GM18499 (cell line): ENCODE measurements at regions not wholly inside any gene's neighbourhood (a gene's known extent, or its start where the extent isn't known, plus 50 kb on each side); places are given as distances from the start of the nearest gene placed in this dataset.
"Not testable (repeated sequence)": the region's sequence is repeated elsewhere in the genome, so short reads cannot be mapped to it uniquely, and the experiment has no call there.

Experiments used
- ATAC-seq: cut with Tn5 transposase; IDR thresholded peaks from one replicate; pipeline ENCODE4 v1.9.1; 2021; ENCODE audit warnings: moderate number of reproducible peaks; ENCODE audit not compliant: insufficient read depth, unreplicated experiment

GRCh38 chr3:159487304-159487703 lies 501.3 kb upstream of the IL12A start:
- ATAC-seq, result no peak

DNA sequence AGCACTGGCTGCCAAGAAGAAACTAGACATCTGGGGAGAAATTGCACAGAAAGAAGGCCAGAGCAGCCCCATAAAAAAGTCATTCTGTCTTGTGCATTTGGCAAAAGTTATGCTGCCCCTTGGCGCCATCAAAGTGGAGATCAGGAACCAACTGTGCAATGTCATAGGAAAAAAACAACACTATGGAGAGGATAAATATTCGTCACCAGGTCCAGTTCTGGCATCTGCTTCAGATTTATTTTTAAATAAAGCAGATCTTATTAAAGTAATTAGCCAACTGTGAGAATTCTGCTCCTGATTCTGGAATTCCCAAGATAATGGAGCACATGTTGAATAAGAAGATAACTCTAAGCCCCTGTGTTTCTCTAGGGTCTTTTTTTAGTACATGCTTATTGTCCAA lies 500.0 kb upstream of the IL12A start:
- no peak for ATAC-seq

GRCh38 chr3:159497361-159497760 lies 491.3 kb upstream of the IL12A start:
- no peak for ATAC-seq

DNA sequence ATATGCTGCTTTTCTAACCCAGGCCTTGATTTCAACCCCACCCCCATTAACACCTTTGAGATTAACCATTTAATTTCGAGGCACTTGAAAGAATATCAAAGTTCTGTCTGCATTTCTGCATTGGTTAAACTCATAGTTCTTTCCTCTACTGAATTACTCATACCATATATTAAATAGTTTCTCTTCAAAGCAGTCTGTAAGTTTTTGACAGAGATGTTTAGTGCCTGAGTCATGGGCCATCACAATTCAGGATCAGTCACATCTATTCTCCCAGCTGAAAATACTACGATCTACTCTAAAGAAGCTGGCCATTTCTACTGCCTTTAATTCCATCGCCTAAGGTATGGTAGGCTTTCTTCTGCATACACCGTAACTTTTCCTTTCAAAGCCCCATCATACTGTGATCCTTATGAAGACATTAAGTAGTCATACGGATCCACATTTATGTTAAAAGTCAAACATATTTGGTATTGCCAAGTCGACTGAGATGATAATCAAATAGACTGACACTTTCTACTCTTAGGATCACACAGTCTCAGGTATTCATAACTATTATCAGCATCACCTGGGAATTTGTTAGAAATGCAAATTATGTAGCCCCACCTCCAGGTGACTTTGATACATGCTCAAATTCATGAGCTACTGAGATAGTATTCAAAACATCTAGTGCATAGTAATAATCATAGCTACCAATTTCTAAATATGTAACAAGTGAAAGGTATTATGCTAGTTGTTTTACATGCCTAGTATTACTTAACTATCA lies 489.4 kb upstream of the IL12A start:
- no peak for ATAC-seq

- no peak for ATAC-seq
Observed at GRCh38 chr3:159501029-159501428, 487.6 kb upstream of the IL12A start.

DNA sequence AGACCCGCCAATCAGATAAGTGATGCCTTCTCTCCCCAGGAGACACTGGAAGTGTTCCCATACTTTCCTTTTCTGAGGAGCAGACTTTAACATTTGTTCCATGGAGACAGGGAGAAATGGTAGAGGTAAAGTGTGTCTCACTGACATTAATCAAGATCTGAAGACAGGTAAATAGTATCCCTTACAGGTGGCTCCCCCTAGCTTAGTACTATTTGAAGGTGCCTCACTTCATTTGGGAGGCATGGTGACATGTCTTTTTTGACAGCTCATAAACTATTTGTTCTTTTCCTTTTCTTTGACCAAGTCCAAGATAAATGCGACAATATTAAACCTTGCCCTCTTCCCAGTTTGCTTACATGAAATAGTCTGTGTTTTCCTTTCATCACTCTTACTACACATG lies 485.6 kb upstream of the IL12A start:
- ATAC-seq, result no peak

DNA sequence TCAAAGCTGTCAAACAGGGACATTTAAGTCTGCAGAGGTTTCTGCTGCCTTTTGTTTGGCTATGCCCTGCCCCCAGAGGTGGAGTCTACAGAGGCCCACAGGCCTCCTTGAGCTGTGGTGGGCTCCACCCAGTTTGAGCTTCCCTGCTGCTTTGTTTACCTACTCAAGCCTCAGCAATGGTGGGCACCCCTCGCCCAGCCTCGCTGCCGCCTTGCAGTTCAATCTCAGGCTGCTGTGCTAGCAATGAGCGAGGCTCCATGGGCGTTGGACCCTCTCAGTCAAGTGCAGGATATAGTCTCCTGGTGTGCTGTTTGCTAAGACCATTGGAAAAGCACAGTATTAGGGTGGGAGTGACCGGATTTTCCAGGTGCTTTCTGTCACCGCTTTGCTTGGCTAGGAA lies 477.6 kb upstream of the IL12A start:
- ATAC-seq, result not testable (repeated sequence)

DNA sequence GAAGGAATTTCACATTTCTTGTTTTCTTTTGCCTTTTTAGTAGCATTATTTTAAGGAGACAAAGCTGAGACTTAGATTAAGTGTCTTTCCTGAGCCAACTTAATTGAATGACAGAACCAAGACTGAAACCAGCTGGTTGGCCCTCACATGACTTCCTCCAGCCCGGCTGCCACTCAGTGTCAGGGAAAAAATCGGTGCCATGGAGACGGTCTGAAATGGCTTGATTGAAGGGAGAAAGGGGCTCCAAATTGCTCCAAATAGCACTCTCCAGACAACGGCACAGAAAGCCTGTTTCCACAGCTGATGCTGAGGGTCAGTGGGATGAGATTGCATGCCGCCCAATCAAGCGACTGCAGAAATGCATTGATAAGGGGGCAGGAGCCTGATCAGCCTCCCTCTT lies 475.2 kb upstream of the IL12A start:
- ATAC-seq, result no peak

- no peak for ATAC-seq
Observed at GRCh38 chr3:159513867-159514380, 474.7 kb upstream of the IL12A start.

DNA sequence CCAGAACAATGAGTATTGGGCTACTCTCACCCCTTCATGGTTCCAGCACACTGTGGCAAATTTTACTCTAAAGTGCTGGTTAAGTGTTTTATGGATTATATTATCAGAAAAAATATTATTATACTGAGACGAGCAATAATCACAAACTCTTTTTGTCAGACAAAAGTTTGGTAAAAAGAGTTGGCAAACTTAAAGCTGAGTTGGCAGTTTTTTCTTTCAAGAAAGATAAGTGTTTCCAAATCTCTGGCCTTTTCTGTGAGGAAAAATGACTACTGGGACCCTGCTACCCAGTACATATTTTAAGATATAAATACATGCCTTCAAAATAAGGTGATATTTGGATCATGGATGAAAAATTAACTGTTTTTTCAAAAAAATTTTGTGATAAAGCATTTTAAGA lies 471.5 kb upstream of the IL12A start:
- ATAC-seq, result no peak

GRCh38 chr3:159520638-159521037 lies 468.0 kb upstream of the IL12A start:
- ATAC-seq, result no peak

- no peak for ATAC-seq
Observed at GRCh38 chr3:159522276-159522675, 466.4 kb upstream of the IL12A start.

GRCh38 chr3:159528251-159528895 lies 460.3 kb upstream of the IL12A start:
- no peak for ATAC-seq

DNA sequence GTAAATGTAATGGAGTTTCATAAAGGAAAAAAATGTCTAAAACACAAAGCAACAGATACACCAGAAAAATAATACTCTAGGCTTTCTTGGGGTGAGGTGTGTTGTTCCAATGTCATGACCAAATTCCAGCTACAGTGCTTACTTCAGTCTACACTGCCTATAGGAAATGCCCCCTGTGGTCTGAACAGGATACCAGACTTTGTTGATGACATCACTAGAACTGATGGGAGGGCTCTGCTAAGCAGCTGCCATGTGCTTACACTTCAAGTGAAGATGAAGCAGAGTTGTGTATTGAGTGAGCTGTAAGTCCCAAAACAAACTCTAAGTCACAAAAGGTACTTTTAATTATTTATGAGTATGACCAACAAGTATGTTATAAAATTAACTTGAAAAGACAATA lies 456.1 kb upstream of the IL12A start:
- ATAC-seq, result no peak

DNA sequence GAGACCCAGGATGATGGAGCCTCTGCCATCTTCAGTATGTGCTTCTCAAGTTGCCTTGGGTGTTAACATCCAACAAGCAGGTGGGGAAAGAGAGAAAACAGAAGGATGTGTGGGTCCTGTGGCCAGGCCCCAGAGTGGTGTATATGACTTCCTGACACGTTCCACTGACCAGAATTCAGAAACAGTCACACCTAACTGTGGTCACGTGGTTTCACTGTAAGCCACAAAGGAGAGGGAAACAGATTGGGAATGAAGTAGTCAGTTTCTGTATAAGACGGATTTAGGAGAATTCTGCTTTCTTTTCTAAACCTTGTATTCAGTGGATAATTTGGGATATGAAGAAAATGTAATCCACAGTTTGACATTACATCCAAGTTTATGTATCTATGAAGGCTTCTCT lies 454.1 kb upstream of the IL12A start:
- no peak for ATAC-seq

DNA sequence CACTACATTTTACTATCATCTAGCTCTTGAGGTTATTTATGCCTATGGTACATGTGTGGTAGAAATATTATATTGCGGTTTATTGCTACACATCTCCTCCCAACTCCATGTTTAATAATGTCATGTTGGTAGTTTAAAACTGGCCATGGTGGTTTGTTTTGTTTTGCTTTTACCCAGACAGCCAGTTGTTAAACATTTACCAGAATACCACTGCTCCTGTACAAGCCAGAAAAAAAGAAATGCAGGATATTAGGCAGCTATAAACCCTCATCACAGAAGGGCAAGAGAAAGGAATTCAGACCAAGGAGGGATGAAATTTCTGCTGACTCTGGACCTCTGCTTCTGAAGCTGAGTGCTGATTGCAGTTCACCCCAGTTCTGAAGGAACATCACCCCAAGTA lies 451.8 kb upstream of the IL12A start:
- ATAC-seq, result no peak

DNA sequence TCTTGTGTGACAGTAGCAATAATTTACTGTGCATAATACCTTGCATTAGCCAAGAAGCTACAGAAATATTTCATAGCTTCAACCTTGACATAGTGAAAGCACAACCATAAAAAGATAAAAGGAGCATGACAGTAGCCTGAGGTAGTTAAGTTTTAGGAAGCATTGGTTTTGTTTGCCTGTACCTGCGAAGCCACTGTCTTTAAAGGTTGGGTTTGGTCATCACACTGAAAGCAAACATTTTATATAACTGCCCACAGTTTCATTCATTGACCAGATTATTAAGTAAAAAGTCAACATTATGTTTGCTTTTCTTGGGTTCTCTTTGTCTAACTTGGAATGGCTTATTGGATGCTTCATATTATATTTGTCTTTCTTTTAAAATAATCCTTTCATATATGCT lies 450.1 kb upstream of the IL12A start:
- no peak for ATAC-seq

GRCh38 chr3:159540882-159541495 lies 447.6 kb upstream of the IL12A start:
- ATAC-seq, result no peak

DNA sequence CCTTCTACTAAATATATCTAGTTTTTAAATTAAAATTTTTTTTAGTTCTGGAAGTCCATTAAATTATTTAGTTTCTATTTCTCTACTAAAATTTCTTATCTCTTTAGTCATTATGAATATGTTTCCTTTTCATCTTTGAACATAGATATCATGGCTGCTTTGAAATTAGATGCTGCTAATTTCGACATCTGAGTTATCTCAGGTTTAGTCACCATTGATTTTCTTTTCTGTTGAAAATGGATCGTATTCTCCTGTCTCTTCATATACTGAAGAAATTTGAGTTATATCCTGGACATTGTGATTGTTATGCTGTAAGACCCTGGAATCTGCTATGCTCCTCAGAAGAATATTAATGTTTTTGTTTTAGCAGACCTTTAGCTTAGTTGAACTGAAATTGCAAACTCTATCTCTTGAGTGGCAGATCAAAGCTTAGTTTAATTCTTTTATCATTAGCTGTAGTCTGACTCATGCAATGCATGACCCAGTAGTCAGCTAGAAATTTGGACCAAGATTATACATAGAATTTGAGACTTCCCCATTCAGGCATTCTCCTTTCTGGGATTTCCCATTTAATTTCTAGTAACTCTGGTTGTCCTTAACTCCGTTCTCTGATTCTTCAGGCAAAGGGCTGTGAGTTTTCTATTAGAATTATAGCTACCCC lies 439.8 kb upstream of the IL12A start:
- ATAC-seq, result no peak

GRCh38 chr3:159555205-159555604 lies 433.4 kb upstream of the IL12A start:
- ATAC-seq, result no peak

GRCh38 chr3:159559771-159560170 lies 428.9 kb upstream of the IL12A start:
- ATAC-seq, result no peak
